ENCODE measurements at regions not wholly inside any gene's neighbourhood (a gene's known extent, or its start where the extent isn't known, plus 50 kb on each side); places are given as distances from the start of the nearest gene placed in this dataset.

- DNase-seq (ENCODE audit: low spot score), result no peak
- no peaks in the 10 kb centered on the region for H3K27me3 Mint-ChIP-seq (ENCODE audit: unreplicated experiment)
- no peaks in the 10 kb centered on the region for H3K4me1 Mint-ChIP-seq (ENCODE audit: unreplicated experiment)
- no peak overlapping the region for H3K4me3 Mint-ChIP-seq (ENCODE audit: unreplicated experiment)
- H3K9me3 Mint-ChIP-seq (ENCODE audit: unreplicated experiment), result no peaks in the 10 kb centered on the region
- TF ChIP-seq CTCF (IDR thresholded peaks at IDR 0.05; ENCODE audit: unreplicated experiment), result no peak
- no peak overlapping the region for H3K27ac Mint-ChIP-seq (ENCODE audit: unreplicated experiment)
- no peaks in the 10 kb centered on the region for H3K36me3 Mint-ChIP-seq (ENCODE audit: low read depth, unreplicated experiment)
Observed at GRCh38 chr1:30144831-30145230, 578.6 kb downstream of the MATN1 start.

GRCh38 chr1:30143517-30143916, 579.9 kb downstream of the MATN1 start:
- H3K9me3 Mint-ChIP-seq (ENCODE audit: unreplicated experiment), result no peaks in the 10 kb centered on the region
- no peak for TF ChIP-seq CTCF (IDR thresholded peaks at IDR 0.05; ENCODE audit: unreplicated experiment)
- no peak overlapping the region for H3K27ac Mint-ChIP-seq (ENCODE audit: unreplicated experiment)
- H3K4me3 Mint-ChIP-seq (ENCODE audit: unreplicated experiment), result no peak overlapping the region
- H3K27me3 Mint-ChIP-seq (ENCODE audit: unreplicated experiment), result no peaks in the 10 kb centered on the region
- H3K36me3 Mint-ChIP-seq (ENCODE audit: low read depth, unreplicated experiment), result no peaks in the 10 kb centered on the region
- DNase-seq (ENCODE audit: low spot score), result no peak
- no peaks in the 10 kb centered on the region for H3K4me1 Mint-ChIP-seq (ENCODE audit: unreplicated experiment)

GRCh38 chr1:30140566-30140965, 582.8 kb downstream of the MATN1 start:
- no peak overlapping the region for H3K4me3 Mint-ChIP-seq (ENCODE audit: unreplicated experiment)
- H3K36me3 Mint-ChIP-seq (ENCODE audit: low read depth, unreplicated experiment), result no peaks in the 10 kb centered on the region
- H3K4me1 Mint-ChIP-seq (ENCODE audit: unreplicated experiment), result no peaks in the 10 kb centered on the region
- no peak for DNase-seq (ENCODE audit: low spot score)
- no peak overlapping the region for H3K27ac Mint-ChIP-seq (ENCODE audit: unreplicated experiment)
- H3K27me3 Mint-ChIP-seq (ENCODE audit: unreplicated experiment), result no peaks in the 10 kb centered on the region
- H3K9me3 Mint-ChIP-seq (ENCODE audit: unreplicated experiment), result no peaks in the 10 kb centered on the region
- no peak for TF ChIP-seq CTCF (IDR thresholded peaks at IDR 0.05; ENCODE audit: unreplicated experiment)

GRCh38 chr1:30138891-30139290, 584.5 kb downstream of the MATN1 start:
- Mint-ChIP-seq H3K27ac (ENCODE audit: unreplicated experiment) (no peak overlapping the region), H3K27me3 (ENCODE audit: unreplicated experiment) (peaks cover 1% of the 10 kb centered on the region), H3K9me3 (ENCODE audit: unreplicated experiment) (no peaks in the 10 kb centered on the region), H3K4me3 (ENCODE audit: unreplicated experiment) (no peak overlapping the region), H3K36me3 (ENCODE audit: low read depth, unreplicated experiment) (no peaks in the 10 kb centered on the region), H3K4me1 (ENCODE audit: unreplicated experiment) (no peaks in the 10 kb centered on the region)
- TF ChIP-seq CTCF (IDR thresholded peaks at IDR 0.05; ENCODE audit: unreplicated experiment), result no peak
- DNase-seq (ENCODE audit: low spot score), result no peak

GRCh38 chr1:30137001-30137400, 586.4 kb downstream of the MATN1 start:
- no peak for TF ChIP-seq CTCF (IDR thresholded peaks at IDR 0.05; ENCODE audit: unreplicated experiment)
- DNase-seq (ENCODE audit: low spot score), result no peak
- no peaks in the 10 kb centered on the region for H3K36me3 Mint-ChIP-seq (ENCODE audit: low read depth, unreplicated experiment)
- H3K27me3 Mint-ChIP-seq (ENCODE audit: unreplicated experiment), result peaks cover 1% of the 10 kb centered on the region
- no peak overlapping the region for H3K27ac Mint-ChIP-seq (ENCODE audit: unreplicated experiment)
- no peaks in the 10 kb centered on the region for H3K9me3 Mint-ChIP-seq (ENCODE audit: unreplicated experiment)
- H3K4me1 Mint-ChIP-seq (ENCODE audit: unreplicated experiment), result no peaks in the 10 kb centered on the region
- no peak overlapping the region for H3K4me3 Mint-ChIP-seq (ENCODE audit: unreplicated experiment)

Measured in endothelial cell (in vitro differentiated cells).